Upper lobe of left lung (tissue), 4 donors: ENCODE measurements at regions not wholly inside any gene's neighbourhood (a gene's known extent, or its start where the extent isn't known, plus 50 kb on each side); places are given as distances from the start of the nearest gene placed in this dataset.

Source experiments
- EP300 ChIP-seq, 4 donors: sonication (generic); formaldehyde crosslinking; IDR thresholded peaks; one replicate each; pipeline ENCODE4 v1.5.1; 2017; ENCODE audit warnings: antibody characterized with exemption in 4 of 4, control low read depth in 2 of 4
- POLR2A ChIP-seq, 4 donors: fragments of 450-650 bp; IDR thresholded peaks; one replicate each; pipeline ENCODE4 v1.5.1; 2016 to 2017; ENCODE audit warnings: antibody characterized with exemption in 4 of 4, mild to moderate bottlenecking in 2 of 4
- TF ChIP-seq, protein P1 (sequence below), 6 experiments: fragments of 450-650 bp in 4 of 6; fragments of 200-600 bp in 2 of 6; sonication (generic) in 2 of 6; IDR thresholded peaks; one replicate each; pipeline ENCODE4 v1.5.1; 2016 to 2019; ENCODE audit warnings: antibody characterized with exemption in 6 of 6

DNA sequence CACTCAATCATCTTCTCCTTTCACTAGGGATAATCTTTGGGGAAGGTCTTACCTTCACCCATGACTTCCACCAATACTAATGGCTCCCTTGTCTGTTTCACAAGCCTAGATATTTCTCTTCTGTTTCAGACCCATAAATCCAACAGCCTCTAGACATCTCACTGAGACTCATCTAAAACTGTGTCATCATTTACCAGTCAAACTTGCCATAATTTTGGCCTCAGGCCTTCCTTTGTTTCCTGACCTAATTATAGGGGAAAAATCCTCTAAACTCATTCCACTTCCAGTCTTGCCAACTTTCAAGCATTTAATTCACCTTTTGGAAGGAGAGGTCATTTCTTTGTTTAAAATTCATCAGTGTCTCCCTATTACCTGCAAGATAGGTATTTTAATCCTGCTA, 181.0 kb upstream of the CNKSR2 start:
- TF ChIP-seq, protein P1, sequence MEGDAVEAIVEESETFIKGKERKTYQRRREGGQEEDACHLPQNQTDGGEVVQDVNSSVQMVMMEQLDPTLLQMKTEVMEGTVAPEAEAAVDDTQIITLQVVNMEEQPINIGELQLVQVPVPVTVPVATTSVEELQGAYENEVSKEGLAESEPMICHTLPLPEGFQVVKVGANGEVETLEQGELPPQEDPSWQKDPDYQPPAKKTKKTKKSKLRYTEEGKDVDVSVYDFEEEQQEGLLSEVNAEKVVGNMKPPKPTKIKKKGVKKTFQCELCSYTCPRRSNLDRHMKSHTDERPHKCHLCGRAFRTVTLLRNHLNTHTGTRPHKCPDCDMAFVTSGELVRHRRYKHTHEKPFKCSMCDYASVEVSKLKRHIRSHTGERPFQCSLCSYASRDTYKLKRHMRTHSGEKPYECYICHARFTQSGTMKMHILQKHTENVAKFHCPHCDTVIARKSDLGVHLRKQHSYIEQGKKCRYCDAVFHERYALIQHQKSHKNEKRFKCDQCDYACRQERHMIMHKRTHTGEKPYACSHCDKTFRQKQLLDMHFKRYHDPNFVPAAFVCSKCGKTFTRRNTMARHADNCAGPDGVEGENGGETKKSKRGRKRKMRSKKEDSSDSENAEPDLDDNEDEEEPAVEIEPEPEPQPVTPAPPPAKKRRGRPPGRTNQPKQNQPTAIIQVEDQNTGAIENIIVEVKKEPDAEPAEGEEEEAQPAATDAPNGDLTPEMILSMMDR (IDR thresholded peaks at IDR 0.05), result no peak
- TF ChIP-seq EP300 (IDR thresholded peaks at IDR 0.05), result no peak
- TF ChIP-seq POLR2A (IDR thresholded peaks at IDR 0.05), result no peak
